OCI-LY1 (cell line): ENCODE measurements at regions not wholly inside any gene's neighbourhood (a gene's known extent, or its start where the extent isn't known, plus 50 kb on each side); places are given as distances from the start of the nearest gene placed in this dataset.

Experiments
- H2AFZ ChIP-seq: fragments of 200-600 bp; sonication (generic), shearing (Covaris generic); 2 replicates; pipeline ENCODE4 v1.6.0; 2014; ENCODE audit warnings: antibody characterized with exemption, mild to moderate bottlenecking, low read length
- H3F3A ChIP-seq: fragments of 200-600 bp; sonication (generic), shearing (Covaris generic); 2 replicates; pipeline ENCODE4 v1.6.0; 2014; ENCODE audit warnings: mild to moderate bottlenecking, antibody characterized with exemption, low read length, moderate library complexity; ENCODE audit not compliant: insufficient read depth
- H3K27ac ChIP-seq: fragments of 200-600 bp; sonication (generic); 2 replicates; pipeline ENCODE4 v1.5.1; 2014; ENCODE audit warnings: low read length, mixed run types, mild to moderate bottlenecking, low read depth; ENCODE audit not compliant: poor library complexity, severe bottlenecking
- H3K27me3 ChIP-seq: fragments of 200-600 bp; sonication (generic); 2 replicates; pipeline ENCODE4 v1.6.0; 2014; ENCODE audit warnings: antibody characterized with exemption, mild to moderate bottlenecking, low read length, moderate library complexity; ENCODE audit not compliant: insufficient read depth
- H3K36me3 ChIP-seq: fragments of 200-600 bp; sonication (generic); 2 replicates; pipeline ENCODE4 v1.6.1; 2014; ENCODE audit warnings: mild to moderate bottlenecking, antibody characterized with exemption, low read length, moderate library complexity, mixed read lengths; ENCODE audit not compliant: insufficient read depth
- H3K4me1 ChIP-seq: fragments of 200-600 bp; sonication (generic); 2 replicates; pipeline ENCODE4 v1.5.1; 2014; ENCODE audit warnings: mild to moderate bottlenecking, low read length, moderate library complexity; ENCODE audit not compliant: insufficient read depth, severe bottlenecking
- H3K4me2 ChIP-seq: fragments of 200-600 bp; sonication (generic), shearing (Covaris generic); 2 replicates; pipeline ENCODE4 v1.6.1; 2014; ENCODE audit warnings: low read length
- H3K4me3 ChIP-seq: fragments of 200-600 bp; sonication (generic); 2 replicates; pipeline ENCODE4 v1.5.1; 2014; ENCODE audit warnings: low read length, low read depth, mild to moderate bottlenecking, mixed read lengths; ENCODE audit not compliant: poor library complexity, severe bottlenecking
- H3K79me2 ChIP-seq: fragments of 200-600 bp; shearing (Covaris generic); 2 replicates; pipeline ENCODE4 v1.6.1; 2016; ENCODE audit warnings: mixed run types, low read length, mixed read lengths; ENCODE audit not compliant: insufficient read depth
- H3K9ac ChIP-seq: fragments of 200-600 bp; sonication (generic), shearing (Covaris generic); 2 replicates; pipeline ENCODE4 v1.6.1; 2014; ENCODE audit warnings: mild to moderate bottlenecking, low read length, mixed read lengths
- H3K9me2 ChIP-seq: fragments of 200-600 bp; sonication (generic), shearing (Covaris generic); 2 replicates; pipeline ENCODE4 v1.6.1; 2014; ENCODE audit warnings: low read depth, mild to moderate bottlenecking, low read length, mixed read lengths
- H3K9me3 ChIP-seq: fragments of 200-600 bp; shearing (Covaris generic); 2 replicates; pipeline ENCODE4 v1.6.1; 2014; ENCODE audit warnings: low read length, mixed read lengths
- H4K20me1 ChIP-seq: fragments of 200-600 bp; sonication (generic), shearing (Covaris generic); 2 replicates; pipeline ENCODE4 v1.6.0; 2016; ENCODE audit warnings: mild to moderate bottlenecking, low read length; ENCODE audit not compliant: insufficient read depth
- EZH2 ChIP-seq: fragments of 200-600 bp; sonication (generic), shearing (Covaris generic); IDR thresholded peaks from 2 replicates; pipeline ENCODE4 v1.8.0; 2017; ENCODE audit warnings: borderline replicate concordance, mixed run types, mild to moderate bottlenecking, antibody characterized with exemption, low read length, moderate library complexity, mixed read lengths
- TF ChIP-seq, protein P1 (sequence below): fragments of 200-600 bp; sonication (generic), shearing (Covaris generic); IDR thresholded peaks from 2 replicates; pipeline ENCODE4 v1.5.1; 2017; ENCODE audit warnings: mild to moderate bottlenecking, antibody characterized with exemption, low read length, moderate library complexity, mixed read lengths

GRCh38 chr2:71846669-71847291 is 300.9 kb downstream of the CYP26B1 start:
- no peak overlapping the region for H3K4me3 ChIP-seq

DNA sequence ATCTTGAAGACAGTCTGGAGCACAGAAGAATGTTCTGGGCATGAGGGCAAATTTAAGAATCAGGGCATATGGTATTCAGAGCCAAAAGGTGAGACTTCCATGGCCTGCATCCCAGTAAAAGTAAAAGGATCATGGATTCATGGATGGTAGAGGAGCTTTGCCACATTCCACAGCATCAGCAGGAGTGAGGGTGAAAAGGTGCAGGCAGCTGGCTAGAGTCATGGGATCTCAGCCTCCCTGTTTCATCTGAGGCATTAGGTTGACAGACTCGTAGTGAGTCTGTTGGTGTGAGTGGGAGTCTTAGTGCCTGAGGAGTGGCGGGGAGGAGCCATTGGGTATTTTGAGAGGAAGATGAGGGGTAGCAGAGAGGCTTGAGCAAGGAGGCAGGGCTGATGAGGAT is 301.6 kb downstream of the CYP26B1 start:
- H3K9me2 ChIP-seq = no peaks in the 10 kb centered on the region
- 0 out of 2 replicates have a peak, but pooled peaks cover 4% of the 10 kb centered on the region for H3K27me3 ChIP-seq
- H4K20me1 ChIP-seq = no peaks in the 10 kb centered on the region
- H2AFZ ChIP-seq = no peak overlapping the region
- H3K4me3 ChIP-seq = no peak overlapping the region
- no peak overlapping the region for H3K4me2 ChIP-seq
- H3K27ac ChIP-seq = no peak overlapping the region
- no peaks in the 10 kb centered on the region for H3K36me3 ChIP-seq
- H3K9me3 ChIP-seq = no peaks in the 10 kb centered on the region
- no peaks in the 10 kb centered on the region for H3F3A ChIP-seq
- H3K79me2 ChIP-seq = no peaks in the 10 kb centered on the region
- no peaks in the 10 kb centered on the region for H3K4me1 ChIP-seq
- H3K9ac ChIP-seq = no peak overlapping the region
- TF ChIP-seq, protein P1, sequence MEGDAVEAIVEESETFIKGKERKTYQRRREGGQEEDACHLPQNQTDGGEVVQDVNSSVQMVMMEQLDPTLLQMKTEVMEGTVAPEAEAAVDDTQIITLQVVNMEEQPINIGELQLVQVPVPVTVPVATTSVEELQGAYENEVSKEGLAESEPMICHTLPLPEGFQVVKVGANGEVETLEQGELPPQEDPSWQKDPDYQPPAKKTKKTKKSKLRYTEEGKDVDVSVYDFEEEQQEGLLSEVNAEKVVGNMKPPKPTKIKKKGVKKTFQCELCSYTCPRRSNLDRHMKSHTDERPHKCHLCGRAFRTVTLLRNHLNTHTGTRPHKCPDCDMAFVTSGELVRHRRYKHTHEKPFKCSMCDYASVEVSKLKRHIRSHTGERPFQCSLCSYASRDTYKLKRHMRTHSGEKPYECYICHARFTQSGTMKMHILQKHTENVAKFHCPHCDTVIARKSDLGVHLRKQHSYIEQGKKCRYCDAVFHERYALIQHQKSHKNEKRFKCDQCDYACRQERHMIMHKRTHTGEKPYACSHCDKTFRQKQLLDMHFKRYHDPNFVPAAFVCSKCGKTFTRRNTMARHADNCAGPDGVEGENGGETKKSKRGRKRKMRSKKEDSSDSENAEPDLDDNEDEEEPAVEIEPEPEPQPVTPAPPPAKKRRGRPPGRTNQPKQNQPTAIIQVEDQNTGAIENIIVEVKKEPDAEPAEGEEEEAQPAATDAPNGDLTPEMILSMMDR = no peak
- TF ChIP-seq EZH2 = no peak

More at GRCh38 chr2:71846669-71847291, 300.9 kb downstream of the CYP26B1 start:
- Histone ChIP-seq H3K9me2 (no peaks in the 10 kb centered on the region), H3K79me2 (no peaks in the 10 kb centered on the region), H2AFZ (no peak overlapping the region), H3K36me3 (no peaks in the 10 kb centered on the region), H3K9me3 (no peaks in the 10 kb centered on the region), H3K9ac (no peak overlapping the region), H3K27me3 (0 out of 2 replicates have a peak, but pooled peaks cover 4% of the 10 kb centered on the region), H4K20me1 (no peaks in the 10 kb centered on the region), H3K4me1 (no peaks in the 10 kb centered on the region), H3F3A (no peaks in the 10 kb centered on the region), H3K4me2 (no peak overlapping the region), H3K27ac (no peak overlapping the region)
- no peak for TF ChIP-seq EZH2

- Histone ChIP-seq H3K9me3 (no peaks in the 10 kb centered on the region), H3K79me2 (no peaks in the 10 kb centered on the region), H3K27ac (no peak overlapping the region), H3K36me3 (no peaks in the 10 kb centered on the region; the same call in 1 of the 2 replicates), H4K20me1 (no peaks in the 10 kb centered on the region), H3K4me3 (no peak overlapping the region), H2AFZ (no peak overlapping the region), H3K27me3 (0 out of 2 replicates have a peak, but pooled peaks cover 4% of the 10 kb centered on the region), H3K4me2 (no peak overlapping the region), H3K9me2 (no peaks in the 10 kb centered on the region), H3K9ac (no peak overlapping the region), H3F3A (no peaks in the 10 kb centered on the region), H3K4me1 (no peaks in the 10 kb centered on the region)
- TF ChIP-seq, protein P1 = no peak
- TF ChIP-seq EZH2 = no peak
These were observed 302.7 kb downstream of the CYP26B1 start for GRCh38 chr2:71844967-71845366.

DNA sequence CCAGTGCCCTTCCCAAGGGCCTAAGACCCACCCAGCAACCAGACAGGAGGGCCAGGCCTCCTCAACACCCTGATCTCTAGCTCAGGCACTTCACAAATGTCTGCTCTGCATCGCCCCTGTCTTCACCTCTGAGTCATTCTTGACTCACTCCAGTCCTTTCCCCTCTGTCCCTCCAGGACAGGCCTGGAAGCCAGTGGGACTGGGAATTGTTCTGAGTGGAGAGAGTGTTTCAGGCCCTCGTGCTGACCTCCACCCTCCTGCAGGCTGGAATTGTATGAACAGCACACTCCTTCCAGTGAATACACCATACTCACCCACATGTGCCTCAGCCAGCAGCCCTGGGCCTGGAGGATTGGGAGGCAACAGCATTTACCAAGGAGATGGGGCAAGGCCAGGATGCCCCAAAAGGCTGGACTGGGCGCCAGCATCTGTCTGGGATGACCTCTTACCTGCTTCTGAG is 304.2 kb downstream of the CYP26B1 start:
- no peaks in the 10 kb centered on the region for H4K20me1 ChIP-seq
- H3K79me2 ChIP-seq = no peaks in the 10 kb centered on the region
- TF ChIP-seq, protein P1 = no peak
- TF ChIP-seq EZH2 = no peak
- H3K4me2 ChIP-seq = no peak overlapping the region
- H3K4me1 ChIP-seq = no peaks in the 10 kb centered on the region
- no peak overlapping the region for H3K27ac ChIP-seq
- H3K27me3 ChIP-seq = 0 out of 2 replicates have a peak, but pooled peaks cover under 1% of the 10 kb centered on the region
- no peaks in the 10 kb centered on the region for H3K9me3 ChIP-seq
- no peak overlapping the region for H3K9ac ChIP-seq
- H3K4me3 ChIP-seq = no peak overlapping the region
- H3F3A ChIP-seq = no peaks in the 10 kb centered on the region
- no peaks in the 10 kb centered on the region for H3K9me2 ChIP-seq
- no peaks in the 10 kb centered on the region; the same call in 1 of the 2 replicates for H3K36me3 ChIP-seq
- no peak overlapping the region for H2AFZ ChIP-seq
